Inflammatory macrophage treated with lipopolysaccharide for 4 hours (primary cell): ENCODE measurements at regions not wholly inside any gene's neighbourhood (a gene's known extent, or its start where the extent isn't known, plus 50 kb on each side); places are given as distances from the start of the nearest gene placed in this dataset.
A peak's percentile ranks its signal among the peaks of the same experiment; 100 is the strongest.

Experiments used
- DNase-seq: peaks from one replicate; pipeline ENCODE4 v3.0.0-alpha.2; 2020

DNA sequence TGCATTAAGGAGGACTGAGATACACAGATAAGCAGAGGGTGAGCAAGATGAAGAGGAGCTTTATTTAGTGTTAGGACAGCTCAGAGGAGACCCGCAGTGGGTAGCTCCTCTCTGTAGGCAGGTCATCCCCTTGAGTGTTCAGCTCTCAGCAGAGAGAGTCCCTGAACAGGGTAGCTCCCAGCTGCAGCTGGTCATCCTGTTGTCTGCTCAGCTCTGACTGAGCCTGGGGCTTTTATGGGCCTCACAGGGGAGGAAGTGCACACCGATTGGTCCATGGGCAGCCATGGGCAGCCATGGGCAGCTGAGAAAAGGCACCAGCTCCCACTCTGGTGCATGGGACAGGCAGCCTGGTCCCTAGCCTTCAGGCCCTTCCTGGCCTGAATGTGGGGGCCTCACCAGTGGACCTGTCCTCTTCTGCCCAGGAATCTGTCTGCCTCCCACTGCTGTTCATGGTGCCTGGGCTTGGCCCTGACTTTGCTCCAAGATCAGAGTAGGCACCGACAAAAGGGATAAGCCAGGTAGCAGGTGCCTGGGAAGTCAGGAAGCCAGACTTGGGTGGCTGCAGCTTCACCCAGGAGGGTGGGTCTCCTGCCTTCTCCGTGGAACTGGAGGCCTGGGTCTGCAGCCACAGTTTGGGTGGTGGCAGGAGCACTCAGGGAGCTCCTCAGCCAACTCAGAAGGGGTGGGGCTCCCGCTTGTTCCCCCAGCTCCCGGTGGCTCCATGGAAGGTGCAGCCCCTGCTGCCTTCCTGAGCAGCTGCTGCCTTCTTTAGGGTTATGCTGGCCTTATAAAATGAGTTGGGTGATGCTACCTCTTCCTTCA lies 54.7 kb downstream of the MYEOV start:
- DNase-seq: no peak

DNA sequence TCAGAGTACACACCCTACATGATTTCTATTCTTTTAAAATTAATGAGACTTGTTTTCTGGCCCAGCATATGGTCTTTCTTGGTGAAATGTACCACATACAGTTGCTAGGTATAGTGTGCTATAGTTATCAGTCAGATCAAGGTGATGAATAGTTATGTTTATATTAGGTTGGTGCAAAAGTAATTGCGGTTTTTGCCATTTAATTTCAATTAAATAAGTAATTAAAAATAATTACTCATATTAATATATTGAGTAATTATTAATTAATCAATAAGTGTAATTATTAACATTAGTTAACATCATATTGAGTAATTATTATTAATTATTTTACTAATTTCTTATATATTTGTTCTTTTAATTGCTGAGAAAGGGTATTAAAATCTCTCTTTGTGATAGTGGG lies 56.1 kb downstream of the MYEOV start:
- DNase-seq: no peak

DNA sequence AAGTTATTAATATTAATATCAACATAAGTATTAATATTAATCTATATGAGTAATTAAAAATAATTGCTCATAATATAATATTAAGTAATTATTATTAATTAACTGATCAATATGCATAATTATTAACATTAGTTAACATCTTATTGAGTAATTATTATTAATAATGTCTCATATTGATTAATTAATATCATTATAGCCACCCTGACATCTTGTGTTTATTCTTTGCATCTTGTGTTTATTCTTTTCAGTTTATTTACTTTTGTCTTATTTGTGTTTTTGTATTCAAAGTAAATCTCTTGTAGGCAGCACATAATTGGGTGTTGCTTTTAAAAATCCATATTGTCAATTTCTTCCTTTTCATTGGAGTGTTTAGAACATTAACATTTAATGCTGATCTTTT lies 56.6 kb downstream of the MYEOV start:
- no peak for DNase-seq

GRCh38 chr11:69351460-69351859 lies 57.5 kb downstream of the MYEOV start:
- peak; percentile 23 for DNase-seq

DNA sequence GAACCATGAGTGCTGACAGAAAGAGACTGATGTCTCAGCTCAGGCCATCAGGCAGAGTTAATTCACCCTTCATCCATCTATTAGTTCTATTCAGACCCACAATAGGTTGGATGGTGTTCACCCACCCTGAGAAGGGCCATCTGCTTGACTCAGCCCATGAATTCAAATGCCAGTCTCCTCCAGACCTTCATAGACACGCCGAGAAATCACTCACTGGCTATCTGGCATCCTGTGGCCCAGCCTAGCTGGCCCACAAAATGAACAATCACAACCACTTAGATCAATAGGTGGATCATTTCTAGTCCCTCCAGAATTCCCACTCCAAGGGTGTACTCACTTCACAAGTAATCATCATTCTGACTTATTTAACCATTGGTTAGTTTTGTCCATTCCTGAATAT lies 58.2 kb downstream of the MYEOV start:
- DNase-seq: no peak

DNA sequence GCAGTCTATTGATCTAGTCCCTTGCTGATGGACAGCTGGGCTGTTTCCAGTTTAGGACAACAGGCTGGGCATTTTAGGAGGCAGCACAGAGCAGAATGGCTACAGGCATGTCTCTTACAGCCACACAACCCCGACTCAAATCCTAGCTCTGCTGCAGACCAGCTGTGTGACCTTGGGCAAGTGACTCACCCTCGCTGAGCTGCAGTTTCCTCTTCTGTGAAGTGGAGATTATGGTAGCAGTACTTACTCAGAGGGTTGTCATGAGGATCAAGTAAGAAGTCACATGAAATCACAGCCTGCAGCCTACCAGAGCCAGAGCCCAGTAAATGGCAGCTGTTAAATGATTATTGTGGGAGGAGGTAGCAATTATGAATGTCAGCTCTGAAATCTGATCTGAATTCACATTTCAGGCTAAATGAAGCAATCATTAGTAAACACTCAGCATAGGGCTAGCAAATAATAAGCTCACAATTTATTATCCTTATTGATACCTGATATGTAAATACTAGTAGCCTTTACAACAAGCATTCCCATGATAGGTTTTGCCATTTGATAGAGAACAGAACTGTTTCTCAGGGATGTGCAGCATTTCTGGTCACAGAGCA lies 58.9 kb downstream of the MYEOV start:
- peak; percentile 92 for DNase-seq

- no peak for DNase-seq
Observed at GRCh38 chr11:69353696-69354544, 60.0 kb downstream of the MYEOV start.

DNA sequence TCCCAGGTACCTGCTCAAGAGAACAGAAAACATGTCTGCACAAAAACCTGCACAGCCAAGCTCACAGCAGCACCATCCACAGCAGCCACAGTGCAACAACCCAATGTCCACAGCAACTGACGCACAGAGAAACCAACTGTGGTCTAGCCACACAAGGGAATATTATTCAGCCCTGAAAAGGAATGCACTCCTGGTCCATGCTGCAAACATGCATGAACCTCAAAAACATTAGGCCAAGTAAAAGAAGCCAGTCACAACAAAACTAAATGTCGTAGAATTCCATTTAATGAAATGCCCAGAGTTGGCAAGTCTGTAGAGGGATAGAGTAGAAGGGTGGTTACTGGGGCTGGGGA lies 60.6 kb downstream of the MYEOV start:
- no peak for DNase-seq

DNA sequence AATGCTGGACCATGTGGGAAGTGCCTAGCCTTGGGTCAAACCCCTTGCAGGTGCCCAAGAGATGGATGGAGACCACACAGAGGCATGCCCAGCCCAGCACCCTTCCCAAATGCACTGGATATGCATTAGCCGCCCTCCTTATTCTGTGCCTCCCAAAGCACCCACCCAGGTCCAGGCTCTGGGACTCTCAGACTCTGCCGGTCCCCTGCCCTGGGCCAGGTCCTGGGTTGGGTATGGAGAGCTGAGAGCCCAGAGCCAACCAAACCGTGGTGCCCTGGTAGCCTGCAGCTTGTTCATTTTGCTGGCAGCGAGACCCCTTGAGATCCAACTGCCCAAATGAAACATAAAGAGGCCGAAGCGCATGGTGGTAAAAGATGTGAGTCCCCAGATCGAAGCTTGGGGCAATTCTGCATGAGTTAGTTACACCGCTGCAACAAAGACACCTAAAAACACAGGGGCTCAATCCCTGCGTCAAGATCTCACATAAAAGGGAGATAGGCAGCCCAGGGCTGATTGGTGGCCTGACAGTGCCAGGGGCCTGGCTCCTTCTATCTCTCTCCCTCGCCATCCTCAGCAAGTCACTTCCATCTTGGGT lies 61.5 kb downstream of the MYEOV start:
- no peak for DNase-seq

DNA sequence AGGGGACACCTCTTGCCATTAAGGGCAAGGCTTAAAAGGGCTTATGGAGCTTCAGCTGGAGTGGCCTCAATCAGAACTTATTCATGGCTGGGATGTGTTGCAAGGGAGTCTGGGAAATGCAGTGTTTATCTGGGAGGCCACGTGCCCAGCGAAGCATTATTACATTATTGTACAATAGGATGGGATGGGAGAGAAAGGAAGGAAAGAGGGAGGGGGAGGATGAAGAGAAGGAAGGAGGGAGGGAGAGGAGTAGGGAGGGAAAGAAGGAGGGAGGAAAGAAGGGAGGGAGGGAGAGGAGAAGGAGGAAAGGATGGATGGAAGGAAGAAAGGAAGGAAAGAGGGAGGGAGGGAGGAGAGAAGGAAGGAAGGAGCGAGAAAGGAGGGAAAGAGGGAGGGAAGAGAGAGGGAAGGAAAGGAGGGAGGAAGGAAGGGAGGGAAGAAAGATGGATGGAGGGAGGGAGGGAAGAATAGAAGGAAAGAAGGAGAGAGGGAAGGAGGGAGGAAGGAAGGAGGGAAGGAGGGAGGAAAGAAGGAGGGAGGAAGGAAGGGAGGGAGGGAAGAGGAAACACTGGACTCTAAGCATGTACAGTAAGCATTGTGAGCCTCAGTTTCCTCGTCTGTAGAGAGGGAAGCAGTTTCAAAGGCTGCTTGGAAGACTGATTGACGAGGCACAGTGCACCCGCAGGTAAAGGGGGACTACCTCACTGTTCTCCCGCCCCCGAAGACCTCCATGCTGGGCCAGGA lies 62.2 kb downstream of the MYEOV start:
- no peak for DNase-seq

DNA sequence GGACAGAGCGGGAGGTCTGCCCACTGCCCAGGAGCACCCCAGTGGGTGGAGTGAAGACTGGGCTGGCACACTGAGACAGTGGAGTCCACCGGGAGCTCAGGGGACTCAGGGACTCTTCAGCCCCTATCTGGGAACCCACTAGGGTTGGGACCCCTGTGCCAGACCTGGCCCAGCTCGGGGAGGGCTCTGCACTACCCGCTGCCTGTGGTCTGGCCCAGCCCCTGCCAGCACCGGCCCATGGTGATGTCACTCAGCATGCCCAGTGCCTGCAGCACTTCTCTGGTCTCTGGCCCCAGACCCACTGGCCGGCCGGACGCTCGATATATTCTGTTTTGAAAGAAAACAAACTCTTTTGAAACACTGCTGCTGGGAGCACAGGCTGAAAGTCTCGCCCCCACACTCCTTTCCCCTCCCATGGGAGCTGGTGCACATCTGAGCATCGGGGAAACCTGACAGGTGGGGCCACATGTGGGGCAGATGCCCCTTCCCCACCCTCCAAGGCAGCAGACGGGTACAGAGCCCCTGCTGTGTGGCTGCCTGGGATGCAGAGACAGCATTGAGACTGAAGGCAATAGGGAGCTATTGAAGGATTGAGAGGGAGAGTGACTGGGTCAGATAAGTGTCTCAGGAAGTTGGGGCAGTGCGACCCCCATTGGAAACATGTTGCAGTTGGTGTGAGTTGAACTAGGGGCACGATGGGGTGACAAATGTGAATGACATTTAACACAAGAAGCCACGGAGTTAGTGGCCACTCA lies 62.9 kb downstream of the MYEOV start:
- DNase-seq: no peak

GRCh38 chr11:69357458-69358397 lies 63.8 kb downstream of the MYEOV start:
- no peak for DNase-seq

- no peak for DNase-seq
Observed at GRCh38 chr11:69358398-69359020, 64.6 kb downstream of the MYEOV start.

DNA sequence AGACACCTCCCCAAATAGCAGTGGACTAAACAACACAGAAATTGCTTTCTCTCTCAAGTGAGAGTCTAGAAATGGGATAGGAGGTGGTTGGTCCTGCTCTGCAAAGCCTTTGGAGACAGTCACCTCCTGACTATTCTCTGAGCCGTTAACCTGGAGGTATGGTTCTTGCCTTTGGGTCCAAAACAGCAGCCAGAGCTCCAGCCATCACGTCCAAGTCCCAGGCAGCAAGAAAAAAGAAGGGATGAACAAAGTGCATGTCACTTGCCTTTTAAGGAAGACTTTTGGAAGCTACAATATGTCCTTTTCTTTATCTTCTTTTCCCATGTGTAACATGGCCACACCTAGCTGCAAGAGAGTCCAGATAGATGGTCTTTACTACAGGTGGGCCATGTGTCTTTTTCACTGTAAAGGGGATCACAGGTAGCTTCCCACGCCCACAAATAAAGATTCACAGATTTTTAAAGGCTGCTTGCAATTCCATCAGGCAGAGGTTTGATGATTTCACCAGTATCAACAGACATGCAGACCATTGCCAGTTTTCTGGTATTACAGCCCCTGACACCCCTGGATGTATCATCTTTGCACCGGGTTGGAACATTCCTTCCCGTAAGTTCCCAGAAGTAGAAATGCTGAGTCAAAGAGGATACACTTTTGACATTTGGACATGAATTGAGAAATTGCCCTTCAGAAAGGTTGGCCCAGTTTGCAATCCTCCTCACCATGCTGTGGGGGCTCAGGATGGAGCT lies 66.0 kb downstream of the MYEOV start:
- DNase-seq: peak; percentile 14

DNA sequence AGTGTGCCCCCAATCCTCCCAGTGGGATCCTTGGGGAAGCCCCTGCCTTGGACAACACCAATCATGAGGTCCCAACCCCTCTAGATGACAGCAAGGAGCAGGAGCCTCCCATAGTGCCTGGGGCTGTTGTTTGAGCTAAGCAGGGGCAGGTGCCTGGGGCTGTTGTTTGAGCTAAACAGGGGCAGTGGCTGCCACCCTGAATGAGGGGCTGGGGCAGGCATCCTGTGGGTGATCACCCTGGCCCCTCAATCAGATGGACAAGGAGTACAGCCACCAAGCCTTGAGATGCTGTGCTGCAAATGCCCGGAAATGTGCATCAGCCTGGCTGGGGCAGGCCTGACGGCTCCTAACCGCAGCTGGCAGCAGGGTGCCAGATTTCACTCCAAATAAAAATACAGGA lies 66.7 kb downstream of the MYEOV start:
- no peak for DNase-seq

- DNase-seq: no peak
Observed at GRCh38 chr11:69361048-69361447, 67.1 kb downstream of the MYEOV start.

GRCh38 chr11:69361466-69361865 lies 67.5 kb downstream of the MYEOV start:
- no peak for DNase-seq

DNA sequence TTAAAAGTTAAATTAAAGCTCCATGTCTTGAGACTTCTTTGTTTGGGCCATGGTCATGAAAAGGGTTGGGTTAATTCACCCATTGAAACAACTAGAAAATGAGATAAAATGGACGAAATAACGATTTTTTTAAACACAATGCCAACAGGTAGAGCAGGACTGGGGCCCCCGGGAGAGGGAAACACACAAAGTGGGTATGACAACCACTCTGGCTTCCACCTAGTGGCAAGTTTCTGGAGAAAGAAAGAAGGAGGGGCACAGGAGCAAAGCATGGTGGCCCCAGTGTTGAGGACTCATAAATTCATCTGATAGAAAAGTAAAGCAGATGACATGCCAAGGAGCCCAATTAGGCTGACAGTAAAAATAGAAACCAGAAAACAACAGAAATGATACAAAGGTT lies 68.4 kb downstream of the MYEOV start:
- DNase-seq: no peak

DNA sequence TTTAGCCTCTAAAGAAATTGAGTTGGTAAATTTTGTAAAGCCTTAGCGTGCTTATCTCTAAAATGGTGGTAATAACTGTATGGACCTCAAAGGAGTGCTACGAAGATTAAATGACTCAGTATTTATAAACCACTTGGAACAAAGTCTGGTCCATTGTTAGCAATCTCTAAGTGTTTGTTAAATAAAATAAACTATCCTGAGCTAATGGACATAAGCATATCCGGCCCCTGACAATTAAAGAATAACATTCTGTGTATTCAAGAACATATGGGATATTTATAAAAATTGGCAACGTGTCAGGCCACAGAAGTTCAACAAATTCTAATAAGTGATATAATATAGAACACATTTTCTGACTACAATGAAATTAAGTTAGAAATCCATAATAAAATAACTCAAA lies 71.0 kb downstream of the MYEOV start:
- DNase-seq: no peak

DNA sequence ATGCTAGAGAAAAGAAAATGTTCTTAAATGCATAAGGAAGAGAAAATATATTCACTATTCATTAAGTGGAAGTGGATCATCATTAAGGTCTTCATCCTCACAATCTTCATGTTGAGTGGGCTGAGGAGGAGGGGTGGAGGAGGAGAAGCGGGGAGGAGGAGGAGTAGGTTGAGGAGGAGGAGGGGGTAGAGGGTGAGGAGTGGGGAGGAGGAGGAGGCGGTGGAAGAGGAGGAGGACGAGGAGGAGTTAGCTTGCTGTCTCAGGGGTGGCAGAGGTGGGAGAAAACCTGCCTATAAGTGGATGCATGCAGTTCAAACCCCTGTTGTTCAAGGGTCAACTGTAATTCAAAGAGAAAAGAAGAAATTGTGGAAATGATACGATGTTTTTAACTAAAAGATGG lies 71.6 kb downstream of the MYEOV start:
- DNase-seq: no peak
